ENCODE measurements at regions not wholly inside any gene's neighbourhood (a gene's known extent, or its start where the extent isn't known, plus 50 kb on each side); places are given as distances from the start of the nearest gene placed in this dataset.

- TF ChIP-seq MAX (IDR thresholded peaks at IDR 0.05; ENCODE audit: low read depth), result no peak
- TF ChIP-seq SIN3A (IDR thresholded peaks at IDR 0.05; ENCODE audit: borderline replicate concordance, low read depth, low read length), result no peak
- TF ChIP-seq IRF3 (IDR thresholded peaks at IDR 0.05; ENCODE audit: low read depth, low read length), result no peak
- TF ChIP-seq PBX3 (IDR thresholded peaks at IDR 0.05), result no peak
Observed at GRCh38 chr4:66649236-66649635, 896.1 kb downstream of the CENPC start (continued).

- no peak overlapping the region for H2AFZ ChIP-seq (ENCODE audit: low read depth)
- WGBS (ENCODE audit: low lambda C conversion rate), result 9% methylated on average over 3 of the region's 3 CpGs
- H3K9me2 ChIP-seq, result no peaks in the 10 kb centered on the region
- TF ChIP-seq SIN3A (IDR thresholded peaks at IDR 0.05; ENCODE audit: borderline replicate concordance, low read depth, low read length), result no peak
- H3K36me3 ChIP-seq (replicated peaks in 1 of 2; ENCODE audit: control insufficient read depth in 1 of 2, insufficient read depth in 2 of 2, low read length in 1 of 2), result no peaks in the 10 kb centered on the region
- no peaks in the 10 kb centered on the region for H3F3A ChIP-seq (replicated peaks; ENCODE audit: insufficient read depth)
- H4K20me1 ChIP-seq (ENCODE audit: insufficient read depth), result no peaks in the 10 kb centered on the region
- DNase-seq, result no peak
- ChIA-PET POLR2A (no interaction called here), CTCF (interaction anchor here (1.2 kb wide), 1 partner anchor 18 kb away, joined by 3 read pairs; no protein-coding TSS in a partner anchor)
- no peaks in the 10 kb centered on the region for H3K9me3 ChIP-seq
- no peak overlapping the region for H3K27ac ChIP-seq (ENCODE audit: low read depth in 2 of 2, low read length in 1 of 2)
- no peaks in the 10 kb centered on the region for H3K79me2 ChIP-seq (ENCODE audit: insufficient read depth)
- H3K4me2 ChIP-seq, result no peak overlapping the region
- no peaks in the 10 kb centered on the region for H3K4me1 ChIP-seq (ENCODE audit: control insufficient read depth in 1 of 2, insufficient read depth in 2 of 2, low read depth in 1 of 2, low read length in 1 of 2)
- H3K9ac ChIP-seq, result no peak overlapping the region
- H3K27me3 ChIP-seq (ENCODE audit: insufficient read depth), result no peaks in the 10 kb centered on the region
- no peak overlapping the region for H3K4me3 ChIP-seq (ENCODE audit: low read depth in 2 of 2, low read length in 1 of 2)
Observed at GRCh38 chr4:66647926-66648325, 897.4 kb downstream of the CENPC start.

- no peaks in the 10 kb centered on the region for H3K4me1 ChIP-seq (ENCODE audit: control insufficient read depth in 1 of 2, insufficient read depth in 2 of 2, low read depth in 1 of 2, low read length in 1 of 2)
- no peaks in the 10 kb centered on the region for H3K9me2 ChIP-seq
- H3K27ac ChIP-seq (ENCODE audit: low read depth in 2 of 2, low read length in 1 of 2), result no peak overlapping the region
- H3K27me3 ChIP-seq (ENCODE audit: insufficient read depth), result no peaks in the 10 kb centered on the region
- no peak overlapping the region for H3K4me2 ChIP-seq
- ChIA-PET POLR2A (no interaction called here), CTCF (interaction anchor here (1.2 kb wide), 1 partner anchor 18 kb away, joined by 3 read pairs; no protein-coding TSS in a partner anchor)
- no peak overlapping the region for H3K4me3 ChIP-seq (ENCODE audit: low read depth in 2 of 2, low read length in 1 of 2)
- H2AFZ ChIP-seq (ENCODE audit: low read depth), result no peak overlapping the region
- TF ChIP-seq MXI1 (IDR thresholded peaks at IDR 0.05; ENCODE audit: low read depth, low read length) (no peak), GABPA (IDR thresholded peaks at IDR 0.05; ENCODE audit: low read depth) (no peak), RAD21 (IDR thresholded peaks at IDR 0.05; ENCODE audit: low read length) (no peak), PBX3 (IDR thresholded peaks at IDR 0.05) (no peak), TAF1 (IDR thresholded peaks at IDR 0.05; ENCODE audit: borderline replicate concordance, low read depth, low read length) (no peak)
- H3F3A ChIP-seq (replicated peaks; ENCODE audit: insufficient read depth), result no peaks in the 10 kb centered on the region
- no peaks in the 10 kb centered on the region for H3K9me3 ChIP-seq
- no peak overlapping the region for H3K9ac ChIP-seq
- no peaks in the 10 kb centered on the region for H3K79me2 ChIP-seq (ENCODE audit: insufficient read depth)
- H4K20me1 ChIP-seq (ENCODE audit: insufficient read depth), result no peaks in the 10 kb centered on the region
- H3K36me3 ChIP-seq (replicated peaks in 1 of 2; ENCODE audit: control insufficient read depth in 1 of 2, insufficient read depth in 2 of 2, low read length in 1 of 2), result no peaks in the 10 kb centered on the region
- DNase-seq, result no peak
Observed at GRCh38 chr4:66647476-66647875, 897.8 kb downstream of the CENPC start.

Measured in SK-N-SH (cell line).